IMR-90 (cell line): ENCODE measurements at regions not wholly inside any gene's neighbourhood (a gene's known extent, or its start where the extent isn't known, plus 50 kb on each side); places are given as distances from the start of the nearest gene placed in this dataset.

ENCODE experiments used
- ATAC-seq: fragments of 200-7000 bp; cut with Tn5 transposase; 2 replicates; pipeline ENCODE4 v1.9.1; 2020; ENCODE audit warnings: low read depth, mild to moderate bottlenecking, moderate library complexity
- BruUV-seq: library from RNA; stranded (reverse); fragments of 400-500 nt; replicated peaks from 2 replicates; lab custom pipeline; 2021; lab: Mats Ljungman, UMichigan
- CTCF ChIA-PET: fragments of 300-600 bp; formaldehyde crosslinking; extraction: SDS; loops from one replicate; lab custom pipeline; 2021; ENCODE audit warnings: antibody characterized with exemption; lab: Yijun Ruan, JAX
- POLR2A ChIA-PET: fragments of 300-600 bp; sonication (Branson Sonifier 250); formaldehyde crosslinking; loops from one replicate; lab custom pipeline; 2022; ENCODE audit warnings: antibody characterized with exemption; ENCODE audit not compliant: unreplicated experiment; lab: Charles Lee
- DNase-seq: peaks from one replicate; pipeline ENCODE4 v3.0.0; 2013
- H2AFZ ChIP-seq: replicated peaks from 2 replicates; pipeline ENCODE3; 2013; ENCODE audit warnings: low read length, mild to moderate bottlenecking; ENCODE audit not compliant: poor library complexity
- H2AK5ac ChIP-seq: 2 replicates; pipeline ENCODE4 v1.6.1; 2013; ENCODE audit warnings: low read depth, low read length, inconsistent platforms
- H2AK9ac ChIP-seq: replicated peaks from 2 replicates; pipeline ENCODE3; 2013; ENCODE audit warnings: mild to moderate bottlenecking, low read depth, low read length, moderate library complexity; ENCODE audit not compliant: poor library complexity
- H2BK120ac ChIP-seq: 2 replicates; pipeline ENCODE4 v1.6.1; 2013; ENCODE audit warnings: low read depth, low read length, inconsistent platforms
- H2BK15ac ChIP-seq: 3 replicates; pipeline ENCODE4 v1.6.1; 2013; ENCODE audit warnings: low read depth, low read length, inconsistent platforms
- H2BK20ac ChIP-seq: 2 replicates; pipeline ENCODE4 v1.6.1; 2013; ENCODE audit warnings: low read depth, mild to moderate bottlenecking, inconsistent platforms, low read length, moderate library complexity
- H2BK5ac ChIP-seq: 2 replicates; pipeline ENCODE4 v1.6.1; 2013; ENCODE audit warnings: mild to moderate bottlenecking, low read depth, low read length, inconsistent platforms; ENCODE audit not compliant: poor library complexity, severe bottlenecking
- H3K14ac ChIP-seq: replicated peaks from 2 replicates; pipeline ENCODE4 v1.6.1; 2013; ENCODE audit warnings: low read depth, low read length, inconsistent platforms
- H3K18ac ChIP-seq: 2 replicates; pipeline ENCODE4 v1.6.1; 2013; ENCODE audit warnings: low read depth, low read length, control low read depth
- H3K23ac ChIP-seq: 2 replicates; pipeline ENCODE4 v1.6.1; 2013; ENCODE audit warnings: low read depth, low read length, inconsistent platforms
- H3K27ac ChIP-seq: 2 replicates; pipeline ENCODE4 v1.5.1; 2013; ENCODE audit warnings: mild to moderate bottlenecking, control low read depth, low read length; ENCODE audit not compliant: insufficient read depth
- H3K27me3 ChIP-seq: 2 replicates; pipeline ENCODE4 v1.6.1; 2013; ENCODE audit warnings: low read length; ENCODE audit not compliant: control insufficient read depth, insufficient read depth
- H3K36me3 ChIP-seq: 2 replicates; pipeline ENCODE4 v1.6.1; 2013; ENCODE audit warnings: low read length, mixed read lengths; ENCODE audit not compliant: control insufficient read depth, insufficient read depth
- H3K4ac ChIP-seq: 2 replicates; pipeline ENCODE4 v1.6.1; 2013; ENCODE audit warnings: low read depth, low read length, inconsistent platforms
- H3K4me1 ChIP-seq: 2 replicates; pipeline ENCODE4 v1.6.1; 2013; ENCODE audit warnings: low read length, mixed read lengths; ENCODE audit not compliant: control insufficient read depth, insufficient read depth
- H3K4me2 ChIP-seq: 2 replicates; pipeline ENCODE4 v1.6.1; 2013; ENCODE audit warnings: low read depth, mild to moderate bottlenecking, control low read depth, low read length, moderate library complexity
- H3K4me3 ChIP-seq: 2 replicates; pipeline ENCODE4 v1.5.1; 2013; ENCODE audit warnings: low read depth, mild to moderate bottlenecking, control low read depth, low read length, moderate library complexity; ENCODE audit not compliant: insufficient read depth
- H3K56ac ChIP-seq: 2 replicates; pipeline ENCODE4 v1.6.1; 2013; ENCODE audit warnings: low read length, inconsistent platforms; ENCODE audit not compliant: insufficient read depth; ENCODE audit errors: extremely low read depth
- H3K79me1 ChIP-seq, 2 experiments: 2 replicates each; pipeline ENCODE4 v1.6.1; 2013; ENCODE audit warnings: low read length in 2 of 2, inconsistent platforms in 1 of 2, low read depth in 1 of 2
- H3K9ac ChIP-seq: 2 replicates; pipeline ENCODE4 v1.6.1; 2013; ENCODE audit warnings: low read depth, low read length, control low read depth
- H3K9me1 ChIP-seq: 2 replicates; pipeline ENCODE4 v1.6.1; 2013; ENCODE audit warnings: low read length, inconsistent platforms; ENCODE audit not compliant: insufficient read depth
- H3K9me3 ChIP-seq: 2 replicates; pipeline ENCODE4 v1.6.1; 2013; ENCODE audit warnings: low read length; ENCODE audit not compliant: control insufficient read depth, insufficient read depth
- H4K20me1 ChIP-seq: 2 replicates; pipeline ENCODE4 v1.6.1; 2013; ENCODE audit warnings: low read length, inconsistent platforms; ENCODE audit not compliant: insufficient read depth
- H4K5ac ChIP-seq: 2 replicates; pipeline ENCODE4 v1.6.1; 2013; ENCODE audit warnings: mild to moderate bottlenecking, low read depth, low read length, control low read depth
- H4K8ac ChIP-seq, 2 experiments: 2 replicates each; pipeline ENCODE4 v1.6.1; 2013; ENCODE audit warnings: low read depth in 2 of 2, low read length in 2 of 2, control low read depth in 1 of 2, inconsistent platforms in 1 of 2
- H4K91ac ChIP-seq: 2 replicates; pipeline ENCODE4 v1.6.1; 2013; ENCODE audit warnings: low read depth, low read length, inconsistent platforms; ENCODE audit not compliant: insufficient read depth
- ELK1 ChIP-seq: fragments of 150-350 bp; IDR thresholded peaks from 2 replicates; pipeline ENCODE4 v1.6.1; 2016; ENCODE audit warnings: low read depth, mild to moderate bottlenecking, low read length, moderate library complexity, borderline replicate concordance
- MAFK ChIP-seq: IDR thresholded peaks from 2 replicates; pipeline ENCODE4 v1.6.1; 2012; ENCODE audit warnings: low read depth, low read length, improper control_type of control experiment
- MAZ ChIP-seq: IDR thresholded peaks from 2 replicates; pipeline ENCODE4 v1.6.1; 2012; ENCODE audit warnings: low read depth, mild to moderate bottlenecking, low read length, improper control_type of control experiment, moderate library complexity, borderline replicate concordance
- MXI1 ChIP-seq: IDR thresholded peaks from 2 replicates; pipeline ENCODE4 v1.6.1; 2012; ENCODE audit warnings: low read depth, mild to moderate bottlenecking, low read length, moderate library complexity, borderline replicate concordance
- RAD21 ChIP-seq: IDR thresholded peaks from 2 replicates; pipeline ENCODE4 v1.6.1; 2012; ENCODE audit warnings: low read length, improper control_type of control experiment
- SMC3 ChIP-seq: fragments of 150-350 bp; IDR thresholded peaks from 2 replicates; pipeline ENCODE4 v1.6.1; 2016; ENCODE audit warnings: low read depth, mild to moderate bottlenecking, antibody characterized with exemption, low read length, moderate library complexity
- USF2 ChIP-seq: fragments of 150-350 bp; IDR thresholded peaks from 2 replicates; pipeline ENCODE4 v1.6.1; 2017; ENCODE audit warnings: mild to moderate bottlenecking, antibody characterized with exemption, low read length, low read depth
- WGBS, 2 experiments: methylation state at CpG; one replicate each; pipeline versions ENCODE4 v1.1.5 to v1.1.7; 2013; ENCODE audit warnings: missing lambda C conversion rate in 2 of 2; ENCODE audit not compliant: insufficient read length in 1 of 2; ENCODE audit errors: extremely low coverage in 2 of 2; 5-methylcytosine and 5-hydroxymethylcytosine counted together
- dilution Hi-C: fragments of 300-500 bp; cut with HindIII; formaldehyde crosslinking; loops from one replicate; pipeline ENCODE4 v1.14.3; 2018; ENCODE audit warnings: low sequenced_read_pairs; ENCODE audit not compliant: unreplicated experiment
- in situ Hi-C: fragments of 300-500 bp; cut with MboI; formaldehyde crosslinking; loops from 3 replicates; pipeline ENCODE4 v1.14.3; 2019; ENCODE audit warnings: low sequenced_read_pairs, inconsistent platforms, mixed read lengths
- intact Hi-C: fragments of 100-400 bp; cut with micrococcal nuclease; formaldehyde crosslinking; loops from 2 replicates; pipeline ENCODE4 v1.10.0; 2022

GRCh38 chr3:95036526-95037021, 973.7 kb downstream of the NSUN3 start:
- TF ChIP-seq RAD21, result no peak
- no peak for TF ChIP-seq SMC3
- TF ChIP-seq MAFK, result no peak
- no peak for TF ChIP-seq MXI1
- TF ChIP-seq USF2, result no peak
- TF ChIP-seq ELK1, result no peak
- no peak for TF ChIP-seq MAZ
- Histone ChIP-seq H3K4me1 (no peaks in the 10 kb centered on the region), H4K91ac (no peak overlapping the region), H3K9me3 (peaks cover 11% of the 10 kb centered on the region; the same call in 1 of the 2 replicates), H4K20me1 (no peaks in the 10 kb centered on the region), H2BK5ac (no peak overlapping the region), H2AK5ac (no peak overlapping the region), H3K23ac (no peak overlapping the region), H3K9me1 (no peaks in the 10 kb centered on the region), H3K14ac (no peak overlapping the region), H4K5ac (no peak overlapping the region), H3K4ac (no peak overlapping the region), H4K8ac (no peak overlapping the region), H3K4me3 (no peak overlapping the region), H2AFZ (no peak overlapping the region), H2BK15ac (no peak overlapping the region), H3K79me1 (no peaks in the 10 kb centered on the region), H2BK20ac (no peak overlapping the region), H3K56ac (no peak overlapping the region), H3K18ac (no peak overlapping the region), H3K9ac (no peak overlapping the region), H2BK120ac (no peak overlapping the region), H3K27ac (no peak overlapping the region), H3K27me3 (no peaks in the 10 kb centered on the region), H3K4me2 (no peak overlapping the region), H2AK9ac (no peak overlapping the region), H3K36me3 (no peaks in the 10 kb centered on the region)
- no peak for DNase-seq
- ChIA-PET POLR2A (no interaction called here), CTCF (no interaction called here)
- intact Hi-C loops (no loop called here), in situ Hi-C loops (no loop called here), dilution Hi-C loops (no loop called here)
- BruUV-seq, result no TSS peak
- WGBS, 2 experiments, result no CpG with 5 or more reads among the region's 2 CpGs
- no peak for ATAC-seq
